ENCODE measurements at regions not wholly inside any gene's neighbourhood (a gene's known extent, or its start where the extent isn't known, plus 50 kb on each side); places are given as distances from the start of the nearest gene placed in this dataset.

- H3K4me3 ChIP-seq (ENCODE audit: low read length) = no peak overlapping the region
- no peak for TF ChIP-seq CTCF (conservative IDR thresholded peaks at IDR 0.05; ENCODE audit: low read depth, low read length)
- no peak for DNase-seq (ENCODE audit: low read depth)
Measured at GRCh38 chr13:70798385-70798784, 690.1 kb upstream of the KLHL1 start.

GRCh38 chr13:70795484-70795883, 687.2 kb upstream of the KLHL1 start:
- TF ChIP-seq CTCF (conservative IDR thresholded peaks at IDR 0.05; ENCODE audit: low read depth, low read length) = no peak
- no peak overlapping the region for H3K4me3 ChIP-seq (ENCODE audit: low read length)
- no peak for DNase-seq (ENCODE audit: low read depth)

DNA sequence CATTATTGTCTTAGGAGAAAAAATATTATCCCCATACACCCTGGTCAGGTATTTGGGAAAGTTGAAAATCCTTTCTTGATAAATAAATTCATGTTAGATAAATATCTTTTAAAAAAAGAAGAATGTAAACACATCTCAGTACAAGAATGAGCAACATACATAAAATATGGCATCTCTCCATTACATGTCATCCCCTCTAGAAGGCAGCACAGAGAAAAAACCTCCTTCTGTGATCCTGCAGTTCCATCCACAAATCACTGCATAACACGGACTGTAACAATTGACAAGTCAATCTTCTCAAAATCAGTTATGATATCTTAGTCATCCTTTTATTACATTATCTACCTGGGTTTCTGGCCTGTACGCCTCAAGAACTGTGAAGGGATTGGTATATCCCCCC, 683.9 kb upstream of the KLHL1 start:
- TF ChIP-seq CTCF (conservative IDR thresholded peaks at IDR 0.05; ENCODE audit: low read depth, low read length) = no peak
- no peak overlapping the region for H3K4me3 ChIP-seq (ENCODE audit: low read length)
- DNase-seq (ENCODE audit: low read depth) = no peak

DNA sequence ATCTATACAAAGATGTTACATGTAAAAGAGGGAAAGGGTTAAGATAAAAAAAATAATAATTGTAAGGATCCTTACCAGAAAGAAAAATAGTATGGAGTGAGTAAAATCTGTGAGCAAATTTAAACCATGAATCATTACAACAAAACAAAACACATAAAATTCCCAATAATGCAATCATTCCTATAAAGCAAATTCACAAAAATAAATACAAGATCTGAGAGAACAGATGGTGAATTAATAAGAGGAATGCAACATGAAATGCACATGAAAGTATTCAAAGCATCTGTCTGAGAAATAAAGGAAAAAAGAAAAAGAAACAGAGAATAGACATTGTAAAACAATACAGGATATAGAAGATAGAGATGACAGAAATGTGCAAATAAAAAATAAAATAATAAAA, 681.5 kb upstream of the KLHL1 start:
- no peak for DNase-seq (ENCODE audit: low read depth)

GRCh38 chr13:70788074-70788473, 679.8 kb upstream of the KLHL1 start:
- no peak for DNase-seq (ENCODE audit: low read depth)
- no peak overlapping the region for H3K4me3 ChIP-seq (ENCODE audit: low read length)
- TF ChIP-seq CTCF (conservative IDR thresholded peaks at IDR 0.05; ENCODE audit: low read depth, low read length) = no peak

More for the DNA sequence above, 681.5 kb upstream of the KLHL1 start:
- H3K4me3 ChIP-seq (ENCODE audit: low read length) = no peak overlapping the region
- TF ChIP-seq CTCF (conservative IDR thresholded peaks at IDR 0.05; ENCODE audit: low read depth, low read length) = no peak

DNA sequence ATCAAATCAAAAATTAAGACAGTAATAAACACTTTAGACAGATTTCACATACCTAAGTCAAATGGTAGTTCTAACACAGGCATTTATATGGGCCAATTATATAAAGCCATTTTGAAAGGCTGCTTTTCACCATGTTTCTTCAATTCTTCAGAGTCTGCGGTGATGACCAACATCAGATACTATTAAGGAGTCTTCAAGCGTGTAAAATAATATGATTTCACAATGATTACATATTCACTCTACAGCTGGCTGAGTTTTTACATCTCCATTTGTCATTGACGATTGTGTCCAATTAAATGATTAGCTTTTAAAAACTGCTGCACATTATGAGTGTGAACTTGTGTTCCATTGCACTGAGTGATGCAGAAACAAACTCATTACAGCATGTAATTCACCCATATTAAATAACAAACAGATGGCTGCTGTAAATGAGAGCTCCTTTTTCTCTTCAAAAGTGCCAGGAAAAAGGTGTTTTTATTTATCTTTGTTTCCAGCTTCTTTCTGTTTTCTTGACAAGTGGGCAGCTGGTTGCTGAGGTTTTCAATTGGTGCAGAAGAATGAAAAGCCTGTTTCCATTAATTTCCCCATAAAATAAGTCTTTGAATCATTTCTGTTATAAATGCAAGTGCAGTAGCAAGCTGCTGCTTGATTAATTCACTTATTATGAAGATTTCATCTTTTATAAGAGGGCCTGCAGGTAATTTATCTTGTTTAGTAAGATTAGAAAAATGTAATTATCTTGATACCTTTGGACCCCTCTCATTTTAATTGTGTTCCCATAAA, 676.1 kb upstream of the KLHL1 start:
- TF ChIP-seq CTCF (conservative IDR thresholded peaks at IDR 0.05; ENCODE audit: low read depth, low read length) = no peak
- no peak overlapping the region for H3K4me3 ChIP-seq (ENCODE audit: low read length)
- no peak for DNase-seq (ENCODE audit: low read depth)

- TF ChIP-seq CTCF (conservative IDR thresholded peaks at IDR 0.05; ENCODE audit: low read depth, low read length) = no peak
- DNase-seq (ENCODE audit: low read depth) = no peak
- H3K4me3 ChIP-seq (ENCODE audit: low read length) = no peak overlapping the region
Measured at GRCh38 chr13:70769817-70770216, 661.6 kb upstream of the KLHL1 start.

All from retinal pigment epithelial cell (primary cell).